IMR-90 (cell line): ENCODE measurements at regions not wholly inside any gene's neighbourhood (a gene's known extent, or its start where the extent isn't known, plus 50 kb on each side); places are given as distances from the start of the nearest gene placed in this dataset.

Experiments used
- ATAC-seq: fragments of 200-7000 bp; cut with Tn5 transposase; 2 replicates; pipeline ENCODE4 v1.9.1; 2020; ENCODE audit warnings: low read depth, mild to moderate bottlenecking, moderate library complexity
- BruUV-seq: library from RNA; stranded (reverse); fragments of 400-500 nt; replicated peaks from 2 replicates; lab custom pipeline; 2021; lab: Mats Ljungman, UMichigan
- CTCF ChIA-PET: fragments of 300-600 bp; formaldehyde crosslinking; extraction: SDS; loops from one replicate; lab custom pipeline; 2021; ENCODE audit warnings: antibody characterized with exemption; lab: Yijun Ruan, JAX
- POLR2A ChIA-PET: fragments of 300-600 bp; sonication (Branson Sonifier 250); formaldehyde crosslinking; loops from one replicate; lab custom pipeline; 2022; ENCODE audit warnings: antibody characterized with exemption; ENCODE audit not compliant: unreplicated experiment; lab: Charles Lee
- DNase-seq: peaks from one replicate; pipeline ENCODE4 v3.0.0; 2013
- H2AFZ ChIP-seq: replicated peaks from 2 replicates; pipeline ENCODE3; 2013; ENCODE audit warnings: low read length, mild to moderate bottlenecking; ENCODE audit not compliant: poor library complexity
- H2AK5ac ChIP-seq: 2 replicates; pipeline ENCODE4 v1.6.1; 2013; ENCODE audit warnings: low read depth, low read length, inconsistent platforms
- H2AK9ac ChIP-seq: replicated peaks from 2 replicates; pipeline ENCODE3; 2013; ENCODE audit warnings: mild to moderate bottlenecking, low read depth, low read length, moderate library complexity; ENCODE audit not compliant: poor library complexity
- H2BK120ac ChIP-seq: 2 replicates; pipeline ENCODE4 v1.6.1; 2013; ENCODE audit warnings: low read depth, low read length, inconsistent platforms
- H2BK15ac ChIP-seq: 3 replicates; pipeline ENCODE4 v1.6.1; 2013; ENCODE audit warnings: low read depth, low read length, inconsistent platforms
- H2BK20ac ChIP-seq: 2 replicates; pipeline ENCODE4 v1.6.1; 2013; ENCODE audit warnings: low read depth, mild to moderate bottlenecking, inconsistent platforms, low read length, moderate library complexity
- H2BK5ac ChIP-seq: 2 replicates; pipeline ENCODE4 v1.6.1; 2013; ENCODE audit warnings: mild to moderate bottlenecking, low read depth, low read length, inconsistent platforms; ENCODE audit not compliant: poor library complexity, severe bottlenecking
- H3K14ac ChIP-seq: replicated peaks from 2 replicates; pipeline ENCODE4 v1.6.1; 2013; ENCODE audit warnings: low read depth, low read length, inconsistent platforms
- H3K18ac ChIP-seq: 2 replicates; pipeline ENCODE4 v1.6.1; 2013; ENCODE audit warnings: low read depth, low read length, control low read depth
- H3K23ac ChIP-seq: 2 replicates; pipeline ENCODE4 v1.6.1; 2013; ENCODE audit warnings: low read depth, low read length, inconsistent platforms
- H3K27ac ChIP-seq: 2 replicates; pipeline ENCODE4 v1.5.1; 2013; ENCODE audit warnings: mild to moderate bottlenecking, control low read depth, low read length; ENCODE audit not compliant: insufficient read depth
- H3K27me3 ChIP-seq: 2 replicates; pipeline ENCODE4 v1.6.1; 2013; ENCODE audit warnings: low read length; ENCODE audit not compliant: control insufficient read depth, insufficient read depth
- H3K36me3 ChIP-seq: 2 replicates; pipeline ENCODE4 v1.6.1; 2013; ENCODE audit warnings: low read length, mixed read lengths; ENCODE audit not compliant: control insufficient read depth, insufficient read depth
- H3K4ac ChIP-seq: 2 replicates; pipeline ENCODE4 v1.6.1; 2013; ENCODE audit warnings: low read depth, low read length, inconsistent platforms
- H3K4me1 ChIP-seq: 2 replicates; pipeline ENCODE4 v1.6.1; 2013; ENCODE audit warnings: low read length, mixed read lengths; ENCODE audit not compliant: control insufficient read depth, insufficient read depth
- H3K4me2 ChIP-seq: 2 replicates; pipeline ENCODE4 v1.6.1; 2013; ENCODE audit warnings: low read depth, mild to moderate bottlenecking, control low read depth, low read length, moderate library complexity
- H3K4me3 ChIP-seq: 2 replicates; pipeline ENCODE4 v1.5.1; 2013; ENCODE audit warnings: low read depth, mild to moderate bottlenecking, control low read depth, low read length, moderate library complexity; ENCODE audit not compliant: insufficient read depth
- H3K56ac ChIP-seq: 2 replicates; pipeline ENCODE4 v1.6.1; 2013; ENCODE audit warnings: low read length, inconsistent platforms; ENCODE audit not compliant: insufficient read depth; ENCODE audit errors: extremely low read depth
- H3K79me1 ChIP-seq, 2 experiments: 2 replicates each; pipeline ENCODE4 v1.6.1; 2013; ENCODE audit warnings: low read length in 2 of 2, inconsistent platforms in 1 of 2, low read depth in 1 of 2
- H3K9ac ChIP-seq: 2 replicates; pipeline ENCODE4 v1.6.1; 2013; ENCODE audit warnings: low read depth, low read length, control low read depth
- H3K9me1 ChIP-seq: 2 replicates; pipeline ENCODE4 v1.6.1; 2013; ENCODE audit warnings: low read length, inconsistent platforms; ENCODE audit not compliant: insufficient read depth
- H3K9me3 ChIP-seq: 2 replicates; pipeline ENCODE4 v1.6.1; 2013; ENCODE audit warnings: low read length; ENCODE audit not compliant: control insufficient read depth, insufficient read depth
- H4K20me1 ChIP-seq: 2 replicates; pipeline ENCODE4 v1.6.1; 2013; ENCODE audit warnings: low read length, inconsistent platforms; ENCODE audit not compliant: insufficient read depth
- H4K5ac ChIP-seq: 2 replicates; pipeline ENCODE4 v1.6.1; 2013; ENCODE audit warnings: mild to moderate bottlenecking, low read depth, low read length, control low read depth
- H4K8ac ChIP-seq, 2 experiments: 2 replicates each; pipeline ENCODE4 v1.6.1; 2013; ENCODE audit warnings: low read depth in 2 of 2, low read length in 2 of 2, control low read depth in 1 of 2, inconsistent platforms in 1 of 2
- H4K91ac ChIP-seq: 2 replicates; pipeline ENCODE4 v1.6.1; 2013; ENCODE audit warnings: low read depth, low read length, inconsistent platforms; ENCODE audit not compliant: insufficient read depth
- BHLHE40 ChIP-seq: fragments of 150-350 bp; IDR thresholded peaks from 2 replicates; pipeline ENCODE4 v1.6.1; 2016; ENCODE audit warnings: mild to moderate bottlenecking, low read depth, low read length
- CEBPB ChIP-seq: IDR thresholded peaks from 2 replicates; pipeline ENCODE4 v1.6.1; 2012; ENCODE audit warnings: low read depth, low read length, improper control_type of control experiment
- CHD1 ChIP-seq: IDR thresholded peaks from 2 replicates; pipeline ENCODE4 v1.6.1; 2012; ENCODE audit warnings: low read depth, low read length, improper control_type of control experiment
- ELK1 ChIP-seq: fragments of 150-350 bp; IDR thresholded peaks from 2 replicates; pipeline ENCODE4 v1.6.1; 2016; ENCODE audit warnings: low read depth, mild to moderate bottlenecking, low read length, moderate library complexity, borderline replicate concordance
- FOS ChIP-seq: fragments of 150-350 bp; IDR thresholded peaks from 2 replicates; pipeline ENCODE4 v1.6.1; 2016; ENCODE audit warnings: low read depth, low read length
- MAFK ChIP-seq: IDR thresholded peaks from 2 replicates; pipeline ENCODE4 v1.6.1; 2012; ENCODE audit warnings: low read depth, low read length, improper control_type of control experiment
- MAZ ChIP-seq: IDR thresholded peaks from 2 replicates; pipeline ENCODE4 v1.6.1; 2012; ENCODE audit warnings: low read depth, mild to moderate bottlenecking, low read length, improper control_type of control experiment, moderate library complexity, borderline replicate concordance
- MXI1 ChIP-seq: IDR thresholded peaks from 2 replicates; pipeline ENCODE4 v1.6.1; 2012; ENCODE audit warnings: low read depth, mild to moderate bottlenecking, low read length, moderate library complexity, borderline replicate concordance
- NFE2L2 ChIP-seq: fragments of 150-350 bp; IDR thresholded peaks from 2 replicates; pipeline ENCODE4 v1.6.1; 2016; ENCODE audit warnings: low read depth, mild to moderate bottlenecking, low read length
- POLR2A ChIP-seq: IDR thresholded peaks from 2 replicates; pipeline ENCODE4 v1.6.1; 2012; ENCODE audit warnings: mild to moderate bottlenecking, low read depth, low read length
- RAD21 ChIP-seq: IDR thresholded peaks from 2 replicates; pipeline ENCODE4 v1.6.1; 2012; ENCODE audit warnings: low read length, improper control_type of control experiment
- RCOR1 ChIP-seq: IDR thresholded peaks from 2 replicates; pipeline ENCODE4 v1.6.1; 2012; ENCODE audit warnings: mild to moderate bottlenecking, low read length, improper control_type of control experiment; ENCODE audit not compliant: insufficient replicate concordance
- RFX5 ChIP-seq: IDR thresholded peaks from 2 replicates; pipeline ENCODE4 v1.8.0; 2012; ENCODE audit warnings: low read depth, mild to moderate bottlenecking, low read length, moderate library complexity
- SMC3 ChIP-seq: fragments of 150-350 bp; IDR thresholded peaks from 2 replicates; pipeline ENCODE4 v1.6.1; 2016; ENCODE audit warnings: low read depth, mild to moderate bottlenecking, antibody characterized with exemption, low read length, moderate library complexity
- USF2 ChIP-seq: fragments of 150-350 bp; IDR thresholded peaks from 2 replicates; pipeline ENCODE4 v1.6.1; 2017; ENCODE audit warnings: mild to moderate bottlenecking, antibody characterized with exemption, low read length, low read depth
- WGBS, 2 experiments: methylation state at CpG; one replicate each; pipeline versions ENCODE4 v1.1.5 to v1.1.7; 2013; ENCODE audit warnings: missing lambda C conversion rate in 2 of 2; ENCODE audit not compliant: insufficient read length in 1 of 2; ENCODE audit errors: extremely low coverage in 2 of 2; 5-methylcytosine and 5-hydroxymethylcytosine counted together
- dilution Hi-C: fragments of 300-500 bp; cut with HindIII; formaldehyde crosslinking; loops from one replicate; pipeline ENCODE4 v1.14.3; 2018; ENCODE audit warnings: low sequenced_read_pairs; ENCODE audit not compliant: unreplicated experiment
- in situ Hi-C: fragments of 300-500 bp; cut with MboI; formaldehyde crosslinking; loops from 3 replicates; pipeline ENCODE4 v1.14.3; 2019; ENCODE audit warnings: low sequenced_read_pairs, inconsistent platforms, mixed read lengths
- intact Hi-C: fragments of 100-400 bp; cut with micrococcal nuclease; formaldehyde crosslinking; loops from 2 replicates; pipeline ENCODE4 v1.10.0; 2022
- TF ChIP-seq, protein P1 (sequence below): conservative IDR thresholded peaks from 2 replicates; pipeline ENCODE4 v1.5.1; 2012; ENCODE audit warnings: mild to moderate bottlenecking, low read depth, low read length, improper control_type of control experiment

DNA sequence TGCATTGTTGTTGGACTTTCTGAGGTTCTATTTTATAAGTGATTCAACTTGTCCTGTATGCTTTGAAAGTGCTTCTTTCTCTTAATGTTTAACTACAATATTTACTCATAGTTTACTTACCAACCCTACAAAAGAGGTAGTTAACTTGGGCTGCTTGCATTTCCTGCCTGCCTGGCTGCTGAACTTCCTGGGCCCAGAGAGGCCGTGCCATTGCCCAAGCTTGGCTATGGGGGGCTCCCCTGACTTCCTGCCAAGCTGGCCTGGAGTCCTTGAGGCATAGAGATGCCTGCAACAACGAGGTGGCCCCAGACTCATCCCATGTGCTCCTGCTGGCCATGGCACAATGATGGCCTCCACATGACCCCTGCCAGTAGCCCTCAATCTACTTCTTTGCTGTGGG lies 361.6 kb upstream of the PLD5 start:
- intact Hi-C loops: no loop called here

More for the DNA sequence above, 361.6 kb upstream of the PLD5 start:
- ATAC-seq: no peak
- dilution Hi-C loops: no loop called here
- H2BK20ac ChIP-seq: no peak overlapping the region
- no peak overlapping the region for H2AK5ac ChIP-seq
- H3K18ac ChIP-seq: no peak overlapping the region
- ChIA-PET CTCF (no interaction called here), POLR2A (no interaction called here)
- H3K9me1 ChIP-seq: no peaks in the 10 kb centered on the region
- TF ChIP-seq MAZ (no peak), MAFK (no peak), FOS (no peak), ELK1 (no peak), RCOR1 (no peak), SMC3 (no peak), RAD21 (no peak), USF2 (no peak), NFE2L2 (no peak), CHD1 (no peak), BHLHE40 (no peak), MXI1 (no peak), RFX5 (no peak), CEBPB (no peak), POLR2A (no peak)
- TF ChIP-seq, protein P1, sequence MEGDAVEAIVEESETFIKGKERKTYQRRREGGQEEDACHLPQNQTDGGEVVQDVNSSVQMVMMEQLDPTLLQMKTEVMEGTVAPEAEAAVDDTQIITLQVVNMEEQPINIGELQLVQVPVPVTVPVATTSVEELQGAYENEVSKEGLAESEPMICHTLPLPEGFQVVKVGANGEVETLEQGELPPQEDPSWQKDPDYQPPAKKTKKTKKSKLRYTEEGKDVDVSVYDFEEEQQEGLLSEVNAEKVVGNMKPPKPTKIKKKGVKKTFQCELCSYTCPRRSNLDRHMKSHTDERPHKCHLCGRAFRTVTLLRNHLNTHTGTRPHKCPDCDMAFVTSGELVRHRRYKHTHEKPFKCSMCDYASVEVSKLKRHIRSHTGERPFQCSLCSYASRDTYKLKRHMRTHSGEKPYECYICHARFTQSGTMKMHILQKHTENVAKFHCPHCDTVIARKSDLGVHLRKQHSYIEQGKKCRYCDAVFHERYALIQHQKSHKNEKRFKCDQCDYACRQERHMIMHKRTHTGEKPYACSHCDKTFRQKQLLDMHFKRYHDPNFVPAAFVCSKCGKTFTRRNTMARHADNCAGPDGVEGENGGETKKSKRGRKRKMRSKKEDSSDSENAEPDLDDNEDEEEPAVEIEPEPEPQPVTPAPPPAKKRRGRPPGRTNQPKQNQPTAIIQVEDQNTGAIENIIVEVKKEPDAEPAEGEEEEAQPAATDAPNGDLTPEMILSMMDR: no peak
- H3K14ac ChIP-seq: no peak overlapping the region
- no peak overlapping the region for H3K4me3 ChIP-seq
- no peak overlapping the region for H2BK120ac ChIP-seq
- H2BK15ac ChIP-seq: no peak overlapping the region
- no peak overlapping the region for H4K5ac ChIP-seq
- no peaks in the 10 kb centered on the region for H3K27me3 ChIP-seq
- H4K8ac ChIP-seq: no peak overlapping the region
- H2BK5ac ChIP-seq: no peak overlapping the region
- H4K20me1 ChIP-seq: no peaks in the 10 kb centered on the region
- no peak overlapping the region for H2AK9ac ChIP-seq
- H3K79me1 ChIP-seq: no peaks in the 10 kb centered on the region
- WGBS, 2 experiments: 0% methylated on average over 1 of the region's 2 CpGs; no CpG with 5 or more reads in 1 of the 2 experiments
- in situ Hi-C loops: no loop called here
- peaks cover 1% of the 10 kb centered on the region; the same call in 1 of the 2 replicates for H3K9me3 ChIP-seq
- no peak overlapping the region for H3K9ac ChIP-seq
- H3K36me3 ChIP-seq: no peaks in the 10 kb centered on the region
- no peak overlapping the region for H4K91ac ChIP-seq
- DNase-seq: no peak
- no peaks in the 10 kb centered on the region for H3K4me1 ChIP-seq
- no peak overlapping the region for H3K56ac ChIP-seq
- H3K27ac ChIP-seq: no peak overlapping the region
- no TSS peak for BruUV-seq
- H3K4me2 ChIP-seq: no peak overlapping the region
- no peak overlapping the region for H3K4ac ChIP-seq
- H2AFZ ChIP-seq: no peak overlapping the region
- no peak overlapping the region for H3K23ac ChIP-seq
